Neural cell (in vitro differentiated cells): ENCODE measurements at regions not wholly inside any gene's neighbourhood (a gene's known extent, or its start where the extent isn't known, plus 50 kb on each side); places are given as distances from the start of the nearest gene placed in this dataset.

ENCODE experiments used
- EP300 ChIP-seq: fragments of 450-650 bp; conservative IDR thresholded peaks from 2 replicates; pipeline ENCODE4 v1.6.1; 2014; ENCODE audit warnings: antibody characterized with exemption, mild to moderate bottlenecking, moderate library complexity; ENCODE audit not compliant: poor library complexity, severe bottlenecking
- EZH2 ChIP-seq: fragments of 200-600, 300-800 bp; shearing (Covaris generic), sonication (generic); IDR thresholded peaks from 2 replicates; pipeline ENCODE4 v1.6.1; 2014; ENCODE audit warnings: antibody characterized with exemption, low read length, borderline replicate concordance, mild to moderate bottlenecking; ENCODE audit not compliant: insufficient read depth, poor library complexity, severe bottlenecking
- MXI1 ChIP-seq: fragments of 450-650 bp; conservative IDR thresholded peaks from 2 replicates; pipeline ENCODE4 v1.6.1; 2014; ENCODE audit warnings: antibody characterized with exemption, mild to moderate bottlenecking; ENCODE audit not compliant: poor library complexity, severe bottlenecking
- POLR2AphosphoS5 ChIP-seq: IDR thresholded peaks from 2 replicates; pipeline ENCODE4 v1.6.1; 2012
- SMC3 ChIP-seq: fragments of 450-650 bp; conservative IDR thresholded peaks from 2 replicates; pipeline ENCODE4 v1.6.1; 2014; ENCODE audit warnings: antibody characterized with exemption, mild to moderate bottlenecking, moderate library complexity; ENCODE audit not compliant: poor library complexity
- TAF1 ChIP-seq: IDR thresholded peaks from 2 replicates; pipeline ENCODE4 v1.6.1; 2012; ENCODE audit warnings: low read depth
- TF ChIP-seq, protein P1 (sequence below): fragments of 450-650 bp; IDR thresholded peaks from 2 replicates; pipeline ENCODE4 v1.5.1; 2014; ENCODE audit warnings: antibody characterized with exemption, mild to moderate bottlenecking, moderate library complexity; ENCODE audit not compliant: poor library complexity, severe bottlenecking

DNA sequence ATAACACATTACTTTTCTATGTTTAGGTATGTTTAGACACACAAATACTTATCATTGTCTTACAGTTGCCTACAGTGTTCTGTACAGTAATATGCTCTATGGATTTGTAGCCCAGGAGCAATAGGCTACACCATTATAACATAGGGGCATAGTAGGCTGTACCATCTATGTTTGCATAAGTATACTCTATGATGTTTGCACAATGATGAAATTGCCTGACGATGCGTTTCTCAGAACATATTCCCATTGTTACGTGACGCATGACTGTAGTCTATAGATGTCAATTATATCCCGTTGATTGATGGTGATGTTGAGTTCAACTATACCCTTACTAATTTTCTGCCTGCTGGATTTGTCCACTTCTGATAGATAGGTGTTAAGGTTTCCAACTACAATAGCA, 139.4 kb upstream of the PFN2 start:
- no peak for TF ChIP-seq EZH2
- TF ChIP-seq, protein P1, sequence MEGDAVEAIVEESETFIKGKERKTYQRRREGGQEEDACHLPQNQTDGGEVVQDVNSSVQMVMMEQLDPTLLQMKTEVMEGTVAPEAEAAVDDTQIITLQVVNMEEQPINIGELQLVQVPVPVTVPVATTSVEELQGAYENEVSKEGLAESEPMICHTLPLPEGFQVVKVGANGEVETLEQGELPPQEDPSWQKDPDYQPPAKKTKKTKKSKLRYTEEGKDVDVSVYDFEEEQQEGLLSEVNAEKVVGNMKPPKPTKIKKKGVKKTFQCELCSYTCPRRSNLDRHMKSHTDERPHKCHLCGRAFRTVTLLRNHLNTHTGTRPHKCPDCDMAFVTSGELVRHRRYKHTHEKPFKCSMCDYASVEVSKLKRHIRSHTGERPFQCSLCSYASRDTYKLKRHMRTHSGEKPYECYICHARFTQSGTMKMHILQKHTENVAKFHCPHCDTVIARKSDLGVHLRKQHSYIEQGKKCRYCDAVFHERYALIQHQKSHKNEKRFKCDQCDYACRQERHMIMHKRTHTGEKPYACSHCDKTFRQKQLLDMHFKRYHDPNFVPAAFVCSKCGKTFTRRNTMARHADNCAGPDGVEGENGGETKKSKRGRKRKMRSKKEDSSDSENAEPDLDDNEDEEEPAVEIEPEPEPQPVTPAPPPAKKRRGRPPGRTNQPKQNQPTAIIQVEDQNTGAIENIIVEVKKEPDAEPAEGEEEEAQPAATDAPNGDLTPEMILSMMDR: no peak
- no peak for TF ChIP-seq POLR2AphosphoS5
- TF ChIP-seq SMC3: no peak
- TF ChIP-seq MXI1: no peak
- no peak for TF ChIP-seq TAF1
- no peak for TF ChIP-seq EP300
